T-cell (primary cell): ENCODE measurements at regions not wholly inside any gene's neighbourhood (a gene's known extent, or its start where the extent isn't known, plus 50 kb on each side); places are given as distances from the start of the nearest gene placed in this dataset.

Source experiments
- ATAC-seq, 4 experiments: fragments of 200-7000 bp in 3 of 4; fragments of 150-1000 bp in 1 of 4; cut with Tn5 transposase; replicated peaks in 1 of 4; 1 replicate in 3 of 4; 2 replicates in 1 of 4; pipeline ENCODE4 v1.10.0; 2021; ENCODE audit warnings: moderate library complexity in 3 of 4, mild to moderate bottlenecking in 2 of 4, moderate number of reproducible peaks in 1 of 4
- CTCF ChIA-PET, 2 donors: fragments of 300-600 bp; sonication (Branson Sonifier 250); formaldehyde crosslinking; loops; one replicate each; lab custom pipeline; 2022; ENCODE audit warnings: antibody characterized with exemption in 2 of 2; lab: Charles Lee
- POLR2A ChIA-PET, 2 donors: fragments of 300-600 bp; sonication (Branson Sonifier 250); formaldehyde crosslinking; loops; one replicate each; lab custom pipeline; 2022; ENCODE audit warnings: antibody characterized with exemption in 2 of 2; lab: Charles Lee
- DNase-seq, 35 experiments: peaks; one replicate each; pipeline versions ENCODE4 v3.0.0 to v3.0.0-alpha.2; 2013 to 2023
- H3K27ac ChIP-seq: one replicate; pipeline ENCODE4 v1.5.1; 2013; ENCODE audit warnings: low read length
- H3K27me3 ChIP-seq, 2 experiments: replicated peaks in 1 of 2; 1 replicate in 1 of 2; 2 replicates in 1 of 2; pipeline versions ENCODE4 v1.6.1 to v1.7.0; 2013; ENCODE audit warnings: low read length in 1 of 2, mixed read lengths in 1 of 2; ENCODE audit not compliant: control insufficient read depth in 2 of 2, insufficient read depth in 2 of 2; ENCODE audit errors: extremely low read depth in 1 of 2
- H3K36me3 ChIP-seq, 2 donors: 1 replicate in 1 of 2; 2 replicates in 1 of 2; pipeline versions ENCODE4 v1.6.1 to v1.7.0; 2013; ENCODE audit warnings: low read length in 1 of 2; ENCODE audit not compliant: control insufficient read depth in 2 of 2, insufficient read depth in 1 of 2; ENCODE audit errors: extremely low read depth in 1 of 2
- H3K4me1 ChIP-seq, 2 experiments: 1 replicate in 1 of 2; 2 replicates in 1 of 2; pipeline versions ENCODE4 v1.6.1 to v1.7.0; 2013; ENCODE audit warnings: low read length in 2 of 2, mixed read lengths in 1 of 2; ENCODE audit not compliant: insufficient read depth in 2 of 2, control insufficient read depth in 1 of 2; ENCODE audit errors: extremely low read depth in 1 of 2
- H3K4me3 ChIP-seq, 2 donors: 1 replicate in 1 of 2; 2 replicates in 1 of 2; pipeline versions ENCODE4 v1.5.1 to v1.7.0; 2013; ENCODE audit warnings: mild to moderate bottlenecking in 2 of 2, low read length in 1 of 2, moderate library complexity in 1 of 2; ENCODE audit not compliant: control insufficient read depth in 1 of 2; ENCODE audit errors: extremely low read depth in 1 of 2
- H3K9me3 ChIP-seq: 2 replicates; pipeline ENCODE4 v1.7.0; 2013
- H3K27ac Mint-ChIP-seq, 2 donors: one replicate each; pipeline ENCODE4 v1.8.0; 2020 to 2021; ENCODE audit warnings: mild to moderate bottlenecking in 2 of 2, mixed read lengths in 2 of 2
- H3K27me3 Mint-ChIP-seq, 2 donors: one replicate each; pipeline ENCODE4 v1.8.0; 2021 to 2022; ENCODE audit warnings: mixed read lengths in 2 of 2
- H3K36me3 Mint-ChIP-seq: one replicate; pipeline ENCODE4 v1.8.0; 2021; ENCODE audit warnings: mixed read lengths
- H3K4me1 Mint-ChIP-seq, 3 donors: one replicate each; pipeline ENCODE4 v1.8.0; 2020 to 2022; ENCODE audit warnings: mixed read lengths in 3 of 3, mild to moderate bottlenecking in 1 of 3
- H3K4me3 Mint-ChIP-seq, 3 donors: one replicate each; pipeline ENCODE4 v1.8.0; 2020 to 2022; ENCODE audit warnings: mild to moderate bottlenecking in 3 of 3, mixed read lengths in 3 of 3, moderate library complexity in 3 of 3
- H3K9me3 Mint-ChIP-seq, 3 donors: one replicate each; pipeline ENCODE4 v1.8.0; 2020 to 2022; ENCODE audit warnings: mixed read lengths in 3 of 3
- WGBS: methylation state at CpG from one replicate; pipeline ENCODE4 v1.1.5; 2013; ENCODE audit warnings: missing lambda C conversion rate; ENCODE audit not compliant: insufficient coverage; 5-methylcytosine and 5-hydroxymethylcytosine counted together

DNA sequence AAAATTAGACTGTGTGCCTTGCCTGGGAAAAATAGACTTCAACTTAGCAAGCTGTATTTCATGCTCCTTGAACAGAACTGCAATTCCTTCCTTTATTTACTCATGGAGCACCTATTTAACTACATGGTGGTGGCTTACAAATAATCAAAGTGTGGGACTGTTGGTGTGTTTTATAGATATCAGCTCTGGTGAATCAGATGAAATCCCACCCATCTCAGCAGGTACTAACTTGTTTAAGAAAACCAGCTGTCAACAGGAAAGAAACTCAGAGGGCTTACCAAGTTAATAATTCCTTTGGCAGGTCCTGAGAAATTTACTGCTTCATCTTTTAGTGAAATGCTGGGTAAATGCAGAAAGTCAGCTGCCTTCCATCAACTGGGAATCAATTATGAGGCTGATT lies 830.6 kb downstream of the SLC4A3 start:
- no peaks in the 10 kb centered on the region for H3K27me3 Mint-ChIP-seq
- Histone ChIP-seq H3K27me3 (no peaks in the 10 kb centered on the region), H3K4me1 (no peaks in the 10 kb centered on the region), H3K36me3 (no peaks in the 10 kb centered on the region), H3K9me3 (no peaks in the 10 kb centered on the region), H3K4me3 (no peak overlapping the region), H3K27ac (no peak overlapping the region)
- H3K4me1 Mint-ChIP-seq: no peaks in the 10 kb centered on the region
- ATAC-seq: no peak
- CTCF ChIA-PET: no interaction called here
- no peak overlapping the region for H3K27ac Mint-ChIP-seq
- no peak for DNase-seq
- no peaks in the 10 kb centered on the region for H3K36me3 Mint-ChIP-seq
- H3K4me3 Mint-ChIP-seq: no peak overlapping the region
- POLR2A ChIA-PET: no interaction called here
- no peaks in the 10 kb centered on the region for H3K9me3 Mint-ChIP-seq

DNA sequence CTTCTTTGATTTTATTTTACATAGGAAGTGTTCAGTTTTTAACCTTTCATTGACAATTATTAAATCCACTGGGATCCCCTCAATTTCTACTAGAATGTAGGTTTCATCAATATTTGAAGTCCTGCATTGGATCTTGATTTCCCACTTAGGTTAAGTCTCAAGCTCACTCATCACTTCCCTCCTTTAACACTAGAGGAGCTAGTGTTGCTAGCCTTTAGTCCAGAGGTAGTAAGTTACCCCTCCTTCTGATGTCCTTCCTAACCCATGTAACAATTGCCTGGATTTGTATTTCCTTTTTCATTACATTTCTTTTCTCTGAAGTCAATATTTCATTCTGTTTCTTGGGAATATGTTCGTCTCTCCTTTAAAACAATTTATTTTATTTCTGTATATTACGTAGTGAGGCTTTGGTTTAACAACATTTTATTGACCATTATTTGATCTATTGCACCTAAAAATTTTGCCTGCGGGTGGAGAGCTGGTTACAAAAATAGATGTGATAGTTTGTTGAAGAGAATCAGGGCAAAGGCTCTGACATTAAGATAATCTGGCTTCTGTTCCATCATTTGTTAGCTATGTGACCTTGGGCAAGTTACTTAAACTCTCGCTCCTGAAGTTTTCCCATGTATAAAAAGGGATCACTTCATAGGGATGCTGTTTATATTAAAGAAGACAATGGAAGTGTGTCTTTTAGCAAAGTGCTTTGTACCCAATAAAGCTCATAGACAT lies 833.0 kb downstream of the SLC4A3 start:
- ChIA-PET POLR2A (no interaction called here), CTCF (no interaction called here)
- no peaks in the 10 kb centered on the region for H3K36me3 Mint-ChIP-seq
- H3K4me1 Mint-ChIP-seq: no peaks in the 10 kb centered on the region
- no peaks in the 10 kb centered on the region for H3K4me1 ChIP-seq
- H3K27me3 Mint-ChIP-seq: no peaks in the 10 kb centered on the region
- H3K27ac ChIP-seq: no peak overlapping the region
- H3K4me3 ChIP-seq: no peak overlapping the region
- H3K36me3 ChIP-seq: no peaks in the 10 kb centered on the region
- DNase-seq (no peak), ATAC-seq (no peak)
- H3K9me3 ChIP-seq: no peaks in the 10 kb centered on the region
- no peak overlapping the region for H3K27ac Mint-ChIP-seq
- H3K27me3 ChIP-seq: no peaks in the 10 kb centered on the region
- no peak overlapping the region for H3K4me3 Mint-ChIP-seq
- WGBS: no CpG with 5 or more reads among the region's 4 CpGs
- no peaks in the 10 kb centered on the region for H3K9me3 Mint-ChIP-seq

DNA sequence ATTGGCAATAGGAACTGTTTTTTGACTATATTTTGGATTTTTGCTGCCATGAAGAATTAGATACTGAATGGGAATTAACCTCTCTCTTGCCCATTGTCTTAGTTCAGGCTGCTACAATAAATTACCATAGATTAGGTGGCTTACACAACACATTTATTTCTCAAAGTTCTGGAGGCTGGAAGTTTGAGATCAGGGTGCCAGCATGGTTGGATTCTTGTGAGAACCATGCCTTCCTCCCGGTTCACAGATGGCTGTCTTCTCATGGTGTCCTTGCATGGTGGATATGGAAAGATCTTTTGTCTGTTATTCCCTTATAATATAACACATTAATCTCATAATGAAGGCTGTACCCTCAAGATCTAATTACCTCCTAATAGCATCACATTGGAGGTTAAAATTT lies 836.4 kb downstream of the SLC4A3 start:
- H3K9me3 Mint-ChIP-seq: no peaks in the 10 kb centered on the region
- ATAC-seq (no peak), DNase-seq (no peak)
- no peaks in the 10 kb centered on the region for H3K9me3 ChIP-seq
- H3K27me3 Mint-ChIP-seq: peaks cover 4 to 5% of the 10 kb centered on the region in 2 donors
- H3K27ac Mint-ChIP-seq: no peak overlapping the region
- no CpG with 5 or more reads among the region's 1 CpG for WGBS
- ChIA-PET POLR2A (no interaction called here), CTCF (no interaction called here)
- no peaks in the 10 kb centered on the region for H3K36me3 ChIP-seq
- H3K4me3 Mint-ChIP-seq: no peak overlapping the region
- H3K27me3 ChIP-seq: no peaks in the 10 kb centered on the region
- no peaks in the 10 kb centered on the region for H3K36me3 Mint-ChIP-seq
- H3K4me1 ChIP-seq: no peaks in the 10 kb centered on the region
- no peak overlapping the region for H3K27ac ChIP-seq
- H3K4me1 Mint-ChIP-seq: no peaks in the 10 kb centered on the region
- no peak overlapping the region for H3K4me3 ChIP-seq

DNA sequence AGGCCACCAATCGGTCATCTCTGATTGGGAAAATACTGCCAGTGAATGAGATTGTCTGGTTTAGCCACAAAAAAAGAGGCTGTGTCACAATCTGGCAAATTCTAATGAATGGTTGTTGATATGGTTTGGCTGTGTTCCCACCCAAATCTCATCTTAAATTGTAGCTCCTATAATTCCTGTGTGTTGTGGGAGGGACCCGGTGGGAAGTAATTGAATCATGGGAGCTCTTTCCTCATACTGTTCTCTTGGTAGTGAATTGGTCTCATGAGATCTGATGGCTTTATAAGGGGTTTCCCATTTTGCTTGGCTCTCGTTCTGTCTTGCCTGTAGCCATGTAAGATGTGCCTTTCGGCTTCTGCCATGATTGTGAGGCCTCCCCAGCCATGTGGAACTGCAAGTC lies 838.3 kb downstream of the SLC4A3 start:
- CTCF ChIA-PET: no interaction called here

DNA sequence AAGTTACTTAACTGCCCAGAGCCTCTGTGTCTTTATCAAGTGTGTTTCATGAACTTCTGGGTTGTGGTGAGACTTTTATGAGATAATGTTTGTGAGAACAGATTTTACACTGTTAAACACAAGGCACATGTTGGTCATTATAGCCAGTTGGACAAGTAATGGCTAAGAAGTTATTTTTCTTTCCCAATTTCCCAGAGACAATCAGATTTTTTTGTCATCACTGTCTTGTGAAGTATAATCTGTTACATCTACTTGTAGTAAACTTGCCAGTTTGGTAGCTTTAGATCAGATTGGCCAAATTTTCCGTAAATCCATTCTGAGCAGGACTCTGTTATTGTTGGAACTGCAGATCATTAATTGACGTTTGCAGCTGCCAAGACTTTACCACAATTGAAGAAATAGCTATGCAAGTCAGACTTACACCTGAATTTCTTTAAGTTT lies 838.8 kb downstream of the SLC4A3 start:
- CTCF ChIA-PET: no interaction called here
- no peaks in the 10 kb centered on the region for H3K36me3 ChIP-seq
- H3K27me3 ChIP-seq: no peaks in the 10 kb centered on the region
- H3K9me3 ChIP-seq: no peaks in the 10 kb centered on the region
- H3K4me1 ChIP-seq: no peaks in the 10 kb centered on the region
- Mint-ChIP-seq H3K4me1 (no peaks in the 10 kb centered on the region), H3K27me3 (peaks cover 4 to 5% of the 10 kb centered on the region in 2 donors), H3K9me3 (no peaks in the 10 kb centered on the region), H3K4me3 (no peak overlapping the region), H3K27ac (no peak overlapping the region), H3K36me3 (no peaks in the 10 kb centered on the region)
- ATAC-seq: no peak
- H3K27ac ChIP-seq: no peak overlapping the region
- DNase-seq: no peak
- no peak overlapping the region for H3K4me3 ChIP-seq
- WGBS: 100% methylated on average over 1 of the region's 2 CpGs
- POLR2A ChIA-PET: no interaction called here

More for the DNA sequence above, 838.3 kb downstream of the SLC4A3 start:
- Histone ChIP-seq H3K9me3 (no peaks in the 10 kb centered on the region), H3K36me3 (no peaks in the 10 kb centered on the region), H3K27me3 (no peaks in the 10 kb centered on the region), H3K4me1 (no peaks in the 10 kb centered on the region), H3K27ac (no peak overlapping the region), H3K4me3 (no peak overlapping the region)
- POLR2A ChIA-PET: no interaction called here
- 67% methylated on average over 1 of the region's 4 CpGs for WGBS
- no peaks in the 10 kb centered on the region for H3K36me3 Mint-ChIP-seq
- H3K9me3 Mint-ChIP-seq: no peaks in the 10 kb centered on the region
- H3K4me3 Mint-ChIP-seq: no peak overlapping the region
- no peaks in the 10 kb centered on the region for H3K4me1 Mint-ChIP-seq
- no peak overlapping the region for H3K27ac Mint-ChIP-seq
- DNase-seq (no peak), ATAC-seq (no peak)
- H3K27me3 Mint-ChIP-seq: peaks cover 4 to 5% of the 10 kb centered on the region in 2 donors

DNA sequence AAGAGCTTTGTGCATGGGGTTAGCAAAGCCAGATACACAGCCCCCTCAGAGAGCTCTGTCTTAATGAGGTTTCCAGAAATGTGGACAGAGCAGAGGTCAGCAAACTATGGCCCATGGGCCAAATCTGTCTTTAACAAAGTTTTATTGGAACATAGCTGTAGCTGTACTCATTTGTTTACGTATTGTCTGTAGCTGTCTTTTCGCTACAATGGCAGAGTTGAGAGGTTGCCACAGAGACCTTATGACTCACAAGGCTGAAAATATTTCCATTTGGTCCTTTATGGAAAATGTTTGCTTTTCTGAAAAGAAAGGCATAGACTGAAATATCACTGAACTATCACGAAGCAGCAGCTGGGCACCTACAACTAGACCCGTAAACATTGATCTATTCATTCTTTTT lies 841.8 kb downstream of the SLC4A3 start:
- no peak overlapping the region for H3K27ac Mint-ChIP-seq

DNA sequence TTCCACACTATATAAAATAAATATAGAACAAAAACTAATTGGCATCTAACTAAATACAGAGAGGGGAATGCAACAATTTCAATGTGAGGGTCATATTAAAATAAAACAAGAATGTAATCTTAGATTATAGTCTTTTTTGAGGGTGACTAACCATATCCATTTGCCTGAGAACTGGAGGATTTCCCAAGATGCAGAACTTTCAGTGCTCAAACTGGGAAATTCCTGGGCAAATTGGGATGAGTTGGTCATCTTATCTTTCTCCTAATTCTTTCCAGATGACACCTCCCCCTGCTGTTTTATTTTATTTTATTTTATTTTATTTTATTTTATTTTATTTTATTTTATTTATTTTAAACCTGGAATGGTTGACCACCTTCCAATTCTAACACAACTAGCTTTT lies 846.2 kb downstream of the SLC4A3 start:
- Mint-ChIP-seq H3K27ac (no peak overlapping the region), H3K4me1 (no peaks in the 10 kb centered on the region), H3K36me3 (no peaks in the 10 kb centered on the region), H3K27me3 (no peaks in the 10 kb centered on the region), H3K9me3 (peaks cover 0 to 4% (median 0%) of the 10 kb centered on the region in 3 donors), H3K4me3 (no peak overlapping the region)
- POLR2A ChIA-PET: no interaction called here
- no peaks in the 10 kb centered on the region for H3K9me3 ChIP-seq
- no peaks in the 10 kb centered on the region for H3K27me3 ChIP-seq
- no peaks in the 10 kb centered on the region for H3K4me1 ChIP-seq
- no peak overlapping the region for H3K4me3 ChIP-seq
- no peaks in the 10 kb centered on the region for H3K36me3 ChIP-seq
- CTCF ChIA-PET: no interaction called here
- ATAC-seq (no peak), DNase-seq (no peak)
- H3K27ac ChIP-seq: no peak overlapping the region

More for the DNA sequence above, 841.8 kb downstream of the SLC4A3 start:
- Mint-ChIP-seq H3K36me3 (no peaks in the 10 kb centered on the region), H3K4me3 (no peak overlapping the region), H3K4me1 (no peaks in the 10 kb centered on the region), H3K27me3 (peaks cover 4 to 5% of the 10 kb centered on the region in 2 donors), H3K9me3 (peaks cover 0 to 4% (median 0%) of the 10 kb centered on the region in 3 donors)
- CTCF ChIA-PET: no interaction called here
- Histone ChIP-seq H3K9me3 (no peaks in the 10 kb centered on the region), H3K4me3 (no peak overlapping the region), H3K27me3 (no peaks in the 10 kb centered on the region), H3K27ac (no peak overlapping the region), H3K4me1 (no peaks in the 10 kb centered on the region), H3K36me3 (no peaks in the 10 kb centered on the region)
- POLR2A ChIA-PET: interaction anchor here in 1 of 2 donors (0.5 kb wide), 1 partner anchor 22 kb away, joined by 5 read pairs; no protein-coding TSS in a partner anchor
- no peak for ATAC-seq
- no CpG with 5 or more reads among the region's 4 CpGs for WGBS
- no peak for DNase-seq
